ENCODE measurements at regions not wholly inside any gene's neighbourhood (a gene's known extent, or its start where the extent isn't known, plus 50 kb on each side); places are given as distances from the start of the nearest gene placed in this dataset.

DNA sequence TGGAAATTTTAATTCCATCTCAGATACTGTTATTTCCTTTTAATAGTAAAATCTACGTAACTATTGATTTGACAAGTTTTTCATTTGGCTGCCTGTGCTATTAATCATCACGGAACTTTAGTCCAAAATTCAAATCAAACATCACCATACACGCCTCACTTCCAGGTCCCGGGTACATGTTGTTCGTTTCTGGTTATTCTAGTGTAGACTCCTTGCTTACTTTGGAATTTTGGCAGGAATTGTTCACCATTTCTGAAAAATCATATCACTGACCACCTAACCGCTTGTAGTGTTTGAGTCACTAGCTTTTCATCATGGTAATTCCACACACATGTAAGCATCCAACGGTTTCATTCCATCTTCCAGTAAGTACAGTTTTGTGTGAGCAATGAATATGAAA lies 98.0 kb upstream of the NHSL1 start:
- Histone ChIP-seq H3K4me1 (ENCODE audit: insufficient read depth, low read length) (peaks cover 40% of the 10 kb centered on the region), H3K4me3 (ENCODE audit: low read length) (no peak overlapping the region), H3K27me3 (ENCODE audit: insufficient read depth, low read length) (no peaks in the 10 kb centered on the region), H3K36me3 (ENCODE audit: insufficient read depth, low read depth, low read length) (no peaks in the 10 kb centered on the region), H3K27ac (ENCODE audit: low read length) (no peak overlapping the region), H3K9me3 (ENCODE audit: insufficient read depth, low read depth, low read length) (no peaks in the 10 kb centered on the region), H3K9ac (ENCODE audit: low read depth, low read length) (no peak overlapping the region)

DNA sequence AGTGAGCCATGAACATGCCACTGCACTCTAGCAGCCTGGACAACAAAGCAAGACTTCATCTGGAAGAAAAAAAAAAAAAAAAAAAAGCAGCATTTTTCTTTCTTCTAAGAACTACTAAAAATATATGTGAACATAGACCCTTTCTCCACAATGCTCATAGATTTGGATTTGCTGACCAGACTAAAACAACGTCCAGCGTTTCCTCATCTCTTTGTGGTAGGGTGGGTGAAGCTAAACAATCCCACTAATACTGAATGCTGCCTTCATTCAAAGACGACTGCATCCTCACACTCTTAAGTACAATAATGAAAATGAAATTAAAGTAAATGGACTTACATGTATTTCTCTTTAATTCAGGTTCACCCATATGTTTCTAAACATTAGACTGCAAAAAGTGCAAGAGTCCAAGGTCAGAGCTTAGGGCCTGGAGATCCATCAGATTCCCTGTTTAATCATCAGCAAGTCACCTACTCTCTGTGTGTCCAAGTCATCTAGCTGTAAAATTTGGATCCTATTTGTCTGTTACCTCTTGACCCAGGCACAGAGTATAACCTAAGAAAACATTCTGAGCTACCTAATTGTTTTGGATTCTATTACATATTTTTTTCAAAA lies 99.4 kb upstream of the NHSL1 start:
- H3K9ac ChIP-seq (ENCODE audit: low read depth, low read length) = no peak overlapping the region
- H3K4me1 ChIP-seq (ENCODE audit: insufficient read depth, low read length) = peaks cover 26% of the 10 kb centered on the region; the same call in 1 of the 2 replicates
- no peaks in the 10 kb centered on the region for H3K36me3 ChIP-seq (ENCODE audit: insufficient read depth, low read depth, low read length)
- H3K27me3 ChIP-seq (ENCODE audit: insufficient read depth, low read length) = no peaks in the 10 kb centered on the region
- no peak overlapping the region for H3K4me3 ChIP-seq (ENCODE audit: low read length)
- H3K27ac ChIP-seq (ENCODE audit: low read length) = no peak overlapping the region
- no peaks in the 10 kb centered on the region for H3K9me3 ChIP-seq (ENCODE audit: insufficient read depth, low read depth, low read length)

DNA sequence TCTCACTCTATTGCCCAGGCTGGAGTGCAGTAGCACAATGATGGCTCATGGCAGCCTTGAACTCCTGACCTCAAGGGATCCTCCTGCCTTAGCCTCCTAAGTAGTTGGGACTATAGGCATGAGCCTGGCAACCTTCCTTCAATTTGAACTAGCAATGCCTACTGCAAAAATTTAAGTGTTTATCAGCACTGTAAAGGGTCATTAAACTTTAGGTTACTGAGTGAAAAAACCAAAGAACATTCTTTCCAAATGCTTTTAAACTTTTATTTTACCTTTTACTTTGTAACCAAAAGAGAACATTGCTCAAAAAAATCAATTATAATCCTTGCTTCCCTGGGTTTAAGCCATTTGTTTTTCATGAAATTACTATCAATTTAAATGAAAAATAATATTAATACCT lies 101.0 kb upstream of the NHSL1 start:
- Histone ChIP-seq H3K36me3 (ENCODE audit: insufficient read depth, low read depth, low read length) (no peaks in the 10 kb centered on the region), H3K27ac (ENCODE audit: low read length) (no peak overlapping the region), H3K4me3 (ENCODE audit: low read length) (no peak overlapping the region), H3K4me1 (ENCODE audit: insufficient read depth, low read length) (peaks cover 16% of the 10 kb centered on the region; the same call in 1 of the 2 replicates), H3K9me3 (ENCODE audit: insufficient read depth, low read depth, low read length) (no peaks in the 10 kb centered on the region), H3K9ac (ENCODE audit: low read depth, low read length) (no peak overlapping the region), H3K27me3 (ENCODE audit: insufficient read depth, low read length) (no peaks in the 10 kb centered on the region)

DNA sequence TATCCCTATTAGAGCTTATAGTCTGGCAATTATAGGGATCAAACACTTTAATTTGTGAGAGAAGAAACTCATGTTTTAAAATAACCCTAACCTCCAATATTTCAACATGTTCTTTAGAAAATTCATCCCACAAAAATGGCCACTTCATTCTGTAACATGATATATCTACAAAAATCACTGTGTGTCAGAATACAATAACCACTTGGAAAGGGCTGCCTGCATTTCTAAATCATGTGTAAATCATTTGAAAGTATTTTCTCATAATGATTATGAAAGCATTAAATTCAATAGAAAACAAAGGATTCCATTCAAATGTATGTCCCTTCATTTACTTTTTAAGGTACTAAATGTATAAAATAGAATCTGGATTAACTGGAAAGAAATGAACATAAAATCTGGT lies 101.4 kb upstream of the NHSL1 start:
- Histone ChIP-seq H3K9me3 (ENCODE audit: insufficient read depth, low read depth, low read length) (no peaks in the 10 kb centered on the region), H3K9ac (ENCODE audit: low read depth, low read length) (no peak overlapping the region), H3K4me3 (ENCODE audit: low read length) (no peak overlapping the region), H3K27me3 (ENCODE audit: insufficient read depth, low read length) (no peaks in the 10 kb centered on the region), H3K36me3 (ENCODE audit: insufficient read depth, low read depth, low read length) (no peaks in the 10 kb centered on the region), H3K27ac (ENCODE audit: low read length) (no peak overlapping the region), H3K4me1 (ENCODE audit: insufficient read depth, low read length) (peaks cover 16% of the 10 kb centered on the region; the same call in 1 of the 2 replicates)

DNA sequence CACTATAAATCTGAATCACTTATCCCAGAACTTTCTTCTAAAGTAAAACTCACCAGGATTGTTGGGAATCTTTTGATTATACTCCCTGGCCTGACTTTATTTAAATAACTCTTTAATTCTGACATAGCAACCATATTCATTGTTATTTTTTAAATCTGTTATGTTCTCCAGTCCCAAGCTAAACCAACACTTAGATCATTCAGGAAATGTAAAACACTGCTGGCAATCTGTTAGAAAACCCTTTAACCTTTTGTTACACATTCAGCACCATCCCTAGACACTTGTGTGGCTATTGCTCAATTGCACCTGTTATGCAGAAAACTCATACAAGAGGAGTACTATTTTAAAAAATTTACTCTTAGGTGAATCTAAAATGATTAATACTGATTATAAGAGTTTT lies 101.8 kb upstream of the NHSL1 start:
- Histone ChIP-seq H3K9me3 (ENCODE audit: insufficient read depth, low read depth, low read length) (no peaks in the 10 kb centered on the region), H3K27ac (ENCODE audit: low read length) (no peak overlapping the region), H3K36me3 (ENCODE audit: insufficient read depth, low read depth, low read length) (no peaks in the 10 kb centered on the region), H3K9ac (ENCODE audit: low read depth, low read length) (no peak overlapping the region), H3K27me3 (ENCODE audit: insufficient read depth, low read length) (no peaks in the 10 kb centered on the region), H3K4me3 (ENCODE audit: low read length) (no peak overlapping the region), H3K4me1 (ENCODE audit: insufficient read depth, low read length) (peaks cover 13% of the 10 kb centered on the region; the same call in 1 of the 2 replicates)

DNA sequence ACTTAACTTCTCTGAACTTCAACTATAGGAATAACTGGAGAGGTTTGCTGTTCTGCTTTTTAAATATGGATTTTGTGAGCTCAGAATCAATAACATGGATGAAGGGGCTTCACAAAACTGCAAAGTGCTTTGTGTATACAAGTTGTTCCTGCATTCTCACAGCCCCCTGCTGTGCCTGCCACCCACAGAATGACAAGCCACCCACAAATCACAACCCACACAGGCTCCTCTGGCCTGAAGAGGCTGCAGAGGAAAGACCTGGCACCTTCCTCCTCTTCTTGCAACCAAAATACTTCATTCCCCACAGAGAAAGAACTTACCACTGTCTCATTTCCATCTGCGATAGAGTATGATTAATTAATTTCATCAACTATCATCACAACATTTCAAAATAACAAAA lies 106.7 kb upstream of the NHSL1 start:
- Histone ChIP-seq H3K27me3 (ENCODE audit: insufficient read depth, low read length) (no peaks in the 10 kb centered on the region), H3K27ac (ENCODE audit: low read length) (no peak overlapping the region), H3K4me1 (ENCODE audit: insufficient read depth, low read length) (peaks cover 8% of the 10 kb centered on the region; the same call in 1 of the 2 replicates), H3K9ac (ENCODE audit: low read depth, low read length) (no peak overlapping the region), H3K9me3 (ENCODE audit: insufficient read depth, low read depth, low read length) (no peaks in the 10 kb centered on the region), H3K36me3 (ENCODE audit: insufficient read depth, low read depth, low read length) (no peaks in the 10 kb centered on the region), H3K4me3 (ENCODE audit: low read length) (no peak overlapping the region)

DNA sequence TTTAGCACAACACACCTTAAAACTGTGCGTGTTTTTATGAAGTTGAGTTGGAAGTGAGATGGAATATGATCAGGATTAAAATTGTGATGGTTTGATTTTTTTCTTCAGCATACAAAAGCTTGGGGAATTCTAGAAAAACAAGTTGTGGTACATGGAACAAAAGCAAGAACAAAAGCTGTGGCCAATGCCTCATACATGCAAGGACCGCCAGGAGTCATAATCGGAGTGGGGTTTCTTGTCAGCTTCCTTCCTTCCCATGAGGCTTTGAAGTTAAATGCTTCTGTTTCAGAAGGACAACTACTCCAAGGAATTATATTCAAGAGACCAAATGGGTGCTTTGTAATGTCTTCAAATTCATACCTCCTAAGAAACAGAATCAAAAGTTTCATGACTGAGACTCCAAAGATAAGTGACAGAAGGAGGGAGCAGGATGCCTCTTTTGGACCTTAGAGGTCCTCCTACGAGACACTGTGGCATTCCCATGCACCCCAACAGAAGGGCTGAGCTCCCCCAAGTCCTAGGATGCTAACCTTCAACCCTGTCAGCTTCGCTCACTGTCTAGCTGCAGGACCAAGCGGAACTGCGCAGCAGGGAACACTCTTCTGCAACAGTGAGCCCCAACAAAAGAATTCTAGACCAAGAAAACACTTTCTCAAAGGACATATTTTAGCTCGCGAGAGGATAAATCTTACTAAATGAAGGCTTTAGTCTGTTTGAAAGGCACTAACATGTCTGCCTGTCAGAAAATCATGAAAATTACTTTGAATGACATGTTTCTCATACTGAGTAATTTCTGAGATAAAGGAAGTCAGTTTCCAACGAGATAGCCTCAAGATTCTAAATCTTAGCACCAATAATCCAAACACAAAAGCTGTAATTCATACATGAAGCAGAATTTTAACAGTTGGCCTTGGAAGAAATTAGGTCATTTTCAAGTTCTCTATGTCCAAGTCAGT lies 108.5 kb upstream of the NHSL1 start:
- H3K9me3 ChIP-seq (ENCODE audit: insufficient read depth, low read depth, low read length) = no peaks in the 10 kb centered on the region
- no peak overlapping the region for H3K27ac ChIP-seq (ENCODE audit: low read length)
- H3K4me3 ChIP-seq (ENCODE audit: low read length) = no peak overlapping the region
- H3K27me3 ChIP-seq (ENCODE audit: insufficient read depth, low read length) = no peaks in the 10 kb centered on the region
- H3K4me1 ChIP-seq (ENCODE audit: insufficient read depth, low read length) = peaks cover 8% of the 10 kb centered on the region; the same call in 1 of the 2 replicates
- H3K9ac ChIP-seq (ENCODE audit: low read depth, low read length) = no peak overlapping the region
- no peaks in the 10 kb centered on the region for H3K36me3 ChIP-seq (ENCODE audit: insufficient read depth, low read depth, low read length)

DNA sequence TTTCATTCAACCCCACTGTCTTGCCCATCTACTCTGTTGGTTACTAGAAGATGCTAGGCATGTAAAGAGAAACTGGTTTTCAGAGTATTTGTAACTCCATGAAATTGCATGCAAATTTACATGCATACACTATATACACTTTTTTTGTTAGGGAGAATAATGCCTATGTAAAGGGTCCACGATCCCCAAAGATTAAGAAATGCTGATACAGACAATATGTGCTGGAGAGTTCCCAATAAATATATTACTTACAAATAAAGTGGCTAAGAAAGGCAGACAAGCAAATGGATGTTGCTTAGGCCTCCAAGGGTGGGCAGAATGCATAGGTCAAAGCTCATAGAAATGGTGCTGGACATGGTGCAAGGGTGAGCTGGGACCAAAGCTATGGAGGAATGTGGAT lies 109.6 kb upstream of the NHSL1 start:
- no peak overlapping the region for H3K27ac ChIP-seq (ENCODE audit: low read length)

DNA sequence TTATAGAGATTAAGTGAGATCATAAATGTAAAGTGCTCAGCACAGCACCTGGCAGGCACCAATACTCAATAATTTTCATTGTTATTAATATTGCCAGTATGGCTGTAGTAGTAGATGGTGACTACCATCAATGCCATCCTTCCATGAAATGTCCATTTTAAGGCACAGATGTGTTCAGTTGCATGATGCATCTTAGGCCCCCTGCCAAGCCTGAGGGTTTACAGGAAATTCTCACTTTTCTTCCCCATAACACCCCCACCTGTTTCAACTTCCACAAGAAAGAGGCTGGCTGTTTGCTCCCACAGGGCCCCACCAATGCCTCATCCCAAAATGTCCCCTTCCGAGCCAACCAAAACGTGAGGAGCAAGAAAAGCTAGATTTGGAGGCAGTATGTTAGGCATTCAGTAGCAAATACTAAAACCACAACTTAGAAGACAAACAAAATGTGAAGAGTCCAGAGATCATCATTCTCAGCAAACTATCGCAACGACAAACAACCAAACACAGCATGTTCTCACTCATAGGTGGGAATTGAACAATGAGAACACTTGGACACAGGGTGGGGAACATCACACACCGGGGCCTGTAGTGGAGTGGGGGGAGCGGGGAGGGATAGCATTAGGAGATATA lies 110.6 kb upstream of the NHSL1 start:
- H3K9me3 ChIP-seq (ENCODE audit: insufficient read depth, low read depth, low read length) = no peaks in the 10 kb centered on the region
- H3K4me1 ChIP-seq (ENCODE audit: insufficient read depth, low read length) = 0 out of 2 replicates have a peak, but pooled peaks cover 3% of the 10 kb centered on the region
- no peak overlapping the region for H3K4me3 ChIP-seq (ENCODE audit: low read length)
- no peaks in the 10 kb centered on the region for H3K27me3 ChIP-seq (ENCODE audit: insufficient read depth, low read length)
- no peak overlapping the region for H3K27ac ChIP-seq (ENCODE audit: low read length)
- no peak overlapping the region for H3K9ac ChIP-seq (ENCODE audit: low read depth, low read length)
- H3K36me3 ChIP-seq (ENCODE audit: insufficient read depth, low read depth, low read length) = no peaks in the 10 kb centered on the region

More for the DNA sequence above, 109.6 kb upstream of the NHSL1 start:
- Histone ChIP-seq H3K4me3 (ENCODE audit: low read length) (no peak overlapping the region), H3K9me3 (ENCODE audit: insufficient read depth, low read depth, low read length) (no peaks in the 10 kb centered on the region), H3K4me1 (ENCODE audit: insufficient read depth, low read length) (peaks cover 7% of the 10 kb centered on the region; the same call in 1 of the 2 replicates), H3K9ac (ENCODE audit: low read depth, low read length) (no peak overlapping the region), H3K36me3 (ENCODE audit: insufficient read depth, low read depth, low read length) (no peaks in the 10 kb centered on the region), H3K27me3 (ENCODE audit: insufficient read depth, low read length) (no peaks in the 10 kb centered on the region)

DNA sequence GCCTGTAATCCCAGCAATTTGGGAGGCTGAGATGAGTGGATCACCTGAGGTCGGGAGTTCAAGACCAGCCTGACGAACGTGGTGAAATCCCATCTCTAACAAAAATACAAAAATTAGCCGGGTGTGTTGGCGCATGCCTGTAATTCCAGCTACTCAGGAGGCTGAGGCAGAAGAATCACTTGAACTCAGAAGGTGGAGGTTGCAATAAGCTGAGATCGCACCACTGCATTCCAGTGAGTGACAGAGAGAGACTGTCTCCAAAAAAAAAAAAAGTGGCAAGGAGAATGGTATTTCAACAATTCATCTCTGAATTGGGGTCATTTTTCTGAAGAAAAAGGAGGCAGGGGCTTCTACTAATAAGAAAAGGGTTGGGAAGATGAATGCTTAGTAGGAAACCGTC lies 111.5 kb upstream of the NHSL1 start:
- H3K4me3 ChIP-seq (ENCODE audit: low read length) = no peak overlapping the region
- H3K27ac ChIP-seq (ENCODE audit: low read length) = no peak overlapping the region
- H3K9me3 ChIP-seq (ENCODE audit: insufficient read depth, low read depth, low read length) = no peaks in the 10 kb centered on the region
- H3K36me3 ChIP-seq (ENCODE audit: insufficient read depth, low read depth, low read length) = no peaks in the 10 kb centered on the region
- no peak overlapping the region for H3K9ac ChIP-seq (ENCODE audit: low read depth, low read length)
- 0 out of 2 replicates have a peak, but pooled peaks cover 3% of the 10 kb centered on the region for H3K4me1 ChIP-seq (ENCODE audit: insufficient read depth, low read length)
- H3K27me3 ChIP-seq (ENCODE audit: insufficient read depth, low read length) = no peaks in the 10 kb centered on the region

DNA sequence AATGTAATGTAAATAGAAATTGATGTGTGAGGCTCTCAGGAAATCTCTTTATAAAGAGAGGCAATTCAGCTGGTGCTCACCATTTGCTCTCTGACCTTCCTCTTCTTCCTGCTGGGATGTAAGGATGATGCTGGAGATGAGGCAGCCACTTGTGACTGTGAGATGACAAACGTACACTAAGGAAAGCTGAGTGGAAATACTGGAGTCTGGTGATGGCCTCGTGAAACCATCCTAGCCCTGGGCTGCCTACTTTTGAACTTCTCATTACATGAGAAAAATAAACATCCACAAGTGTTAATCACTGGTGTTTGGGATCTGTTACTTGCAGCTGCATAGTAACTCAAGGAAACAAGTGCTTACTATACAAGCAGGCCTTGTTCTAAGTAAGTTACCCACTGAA lies 114.9 kb upstream of the NHSL1 start:
- H3K27me3 ChIP-seq (ENCODE audit: insufficient read depth, low read length) = no peaks in the 10 kb centered on the region
- no peaks in the 10 kb centered on the region for H3K36me3 ChIP-seq (ENCODE audit: insufficient read depth, low read depth, low read length)
- 0 out of 2 replicates have a peak, but pooled peaks cover 3% of the 10 kb centered on the region for H3K4me1 ChIP-seq (ENCODE audit: insufficient read depth, low read length)
- no peak overlapping the region for H3K4me3 ChIP-seq (ENCODE audit: low read length)
- no peaks in the 10 kb centered on the region for H3K9me3 ChIP-seq (ENCODE audit: insufficient read depth, low read depth, low read length)
- no peak overlapping the region for H3K27ac ChIP-seq (ENCODE audit: low read length)
- H3K9ac ChIP-seq (ENCODE audit: low read depth, low read length) = no peak overlapping the region
